HG03025 (cell line): ENCODE measurements at regions not wholly inside any gene's neighbourhood (a gene's known extent, or its start where the extent isn't known, plus 50 kb on each side); places are given as distances from the start of the nearest gene placed in this dataset.
"Not testable (repeated sequence)": the region's sequence is repeated elsewhere in the genome, so short reads cannot be mapped to it uniquely, and the experiment has no call there.

Experiments
- ATAC-seq: cut with Tn5 transposase; IDR thresholded peaks from one replicate; pipeline ENCODE4 v1.9.1; 2021; ENCODE audit warnings: mild to moderate bottlenecking, moderate library complexity; ENCODE audit not compliant: unreplicated experiment, low FRiP score

DNA sequence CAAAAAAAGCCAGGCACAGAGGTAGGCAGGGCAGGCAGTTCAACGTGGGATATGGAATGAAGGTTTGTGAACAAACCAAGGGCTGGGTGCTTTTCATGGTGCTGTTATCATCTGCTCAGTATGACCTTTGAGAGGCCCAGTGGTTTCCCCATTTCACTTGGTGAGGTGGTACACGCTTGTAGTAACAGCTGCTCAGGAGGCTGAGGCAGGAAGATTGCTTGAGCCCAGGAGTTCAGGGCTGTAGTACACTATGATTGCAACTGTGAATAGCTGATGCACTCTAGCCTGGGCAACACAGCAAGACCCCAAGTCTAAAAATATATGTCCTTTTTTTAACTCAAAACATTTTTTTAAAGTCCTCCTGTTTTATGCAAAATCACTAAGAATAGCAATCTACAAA, 174.8 kb downstream of the ENC1 start:
- ATAC-seq = no peak

- no peak for ATAC-seq
Measured at GRCh38 chr5:74464512-74465209, 175.9 kb downstream of the ENC1 start.

- ATAC-seq = no peak
Measured at GRCh38 chr5:74462356-74462755, 178.2 kb downstream of the ENC1 start.

GRCh38 chr5:74461251-74461650, 179.3 kb downstream of the ENC1 start:
- no peak for ATAC-seq

DNA sequence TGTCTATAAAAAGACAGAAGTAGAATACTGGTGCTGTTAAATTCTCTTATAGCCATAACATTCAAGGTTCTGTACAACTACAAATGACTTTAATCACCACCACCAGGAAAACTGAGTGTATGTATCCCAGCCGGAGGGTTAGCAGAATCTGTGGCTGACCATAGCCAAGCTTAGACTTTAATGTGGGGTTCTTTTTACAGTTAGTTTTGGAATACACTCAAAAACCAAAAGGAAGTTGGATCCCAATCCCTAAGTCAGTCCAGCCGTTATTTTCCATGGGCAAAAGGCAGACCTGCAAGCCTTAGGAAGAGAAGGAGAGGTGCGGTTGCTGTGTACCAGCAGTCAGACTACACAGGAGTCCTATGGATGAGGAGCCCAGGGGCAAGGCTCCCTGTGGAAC, 179.8 kb downstream of the ENC1 start:
- ATAC-seq = no peak

DNA sequence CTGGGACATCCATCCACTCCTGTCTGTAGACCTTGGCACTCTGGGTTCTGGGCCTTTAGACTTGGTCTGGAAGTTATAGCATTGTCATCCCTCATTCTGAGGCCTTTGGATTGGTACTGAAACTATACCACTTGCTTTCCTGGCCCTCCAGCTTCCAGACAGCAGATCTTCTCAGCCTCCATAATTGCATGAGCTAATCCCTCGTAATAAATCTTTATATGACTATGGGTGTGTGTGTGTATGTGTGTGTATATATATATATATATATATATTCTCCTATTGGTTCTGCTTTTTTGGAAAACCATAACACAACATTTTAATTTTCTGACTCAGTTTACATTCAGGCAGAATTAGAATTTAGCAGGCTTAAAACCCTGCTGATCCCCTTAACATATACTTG, 180.5 kb downstream of the ENC1 start:
- ATAC-seq = no peak

DNA sequence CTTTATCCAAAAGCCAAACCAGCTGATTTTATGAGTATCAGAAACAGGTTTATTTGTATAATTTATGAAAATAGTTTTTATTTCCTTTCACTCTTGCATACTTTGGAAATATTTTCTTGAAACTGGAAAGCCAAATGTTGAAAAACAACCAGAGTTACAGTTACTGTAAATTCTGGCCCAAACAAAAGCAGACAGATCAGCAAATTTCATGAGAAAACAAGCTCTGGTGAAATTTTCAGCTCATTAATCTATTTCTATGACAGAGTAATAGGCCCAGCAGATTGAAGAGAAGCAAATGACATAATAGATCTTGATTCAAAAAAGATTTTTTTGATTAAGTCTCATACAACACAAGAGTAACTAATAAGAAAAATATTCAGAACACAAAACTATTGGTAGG, 182.7 kb downstream of the ENC1 start:
- no peak for ATAC-seq

GRCh38 chr5:74454263-74455030, 186.1 kb downstream of the ENC1 start:
- ATAC-seq = no peak

DNA sequence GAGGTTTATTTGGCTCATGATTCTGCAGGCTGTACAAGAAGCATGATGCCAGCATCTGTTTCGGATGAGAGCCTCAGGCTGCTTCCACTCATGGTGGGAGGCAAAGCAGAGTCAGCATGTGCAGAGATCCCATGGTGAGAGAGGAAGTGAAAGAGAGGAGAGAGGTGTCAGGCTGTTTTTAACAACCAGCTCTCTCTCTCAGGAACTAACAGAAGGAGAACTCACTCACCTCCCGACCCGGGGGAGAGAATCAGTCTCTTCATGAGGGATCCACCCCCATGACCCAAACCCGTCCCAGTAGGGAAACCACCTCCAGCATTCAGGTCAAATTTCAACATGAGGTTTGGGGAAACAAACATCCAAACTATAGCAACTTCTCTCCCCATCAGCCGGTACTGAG, 187.7 kb downstream of the ENC1 start:
- no peak for ATAC-seq

- ATAC-seq = no peak
Measured at GRCh38 chr5:74450095-74450494, 190.4 kb downstream of the ENC1 start.

DNA sequence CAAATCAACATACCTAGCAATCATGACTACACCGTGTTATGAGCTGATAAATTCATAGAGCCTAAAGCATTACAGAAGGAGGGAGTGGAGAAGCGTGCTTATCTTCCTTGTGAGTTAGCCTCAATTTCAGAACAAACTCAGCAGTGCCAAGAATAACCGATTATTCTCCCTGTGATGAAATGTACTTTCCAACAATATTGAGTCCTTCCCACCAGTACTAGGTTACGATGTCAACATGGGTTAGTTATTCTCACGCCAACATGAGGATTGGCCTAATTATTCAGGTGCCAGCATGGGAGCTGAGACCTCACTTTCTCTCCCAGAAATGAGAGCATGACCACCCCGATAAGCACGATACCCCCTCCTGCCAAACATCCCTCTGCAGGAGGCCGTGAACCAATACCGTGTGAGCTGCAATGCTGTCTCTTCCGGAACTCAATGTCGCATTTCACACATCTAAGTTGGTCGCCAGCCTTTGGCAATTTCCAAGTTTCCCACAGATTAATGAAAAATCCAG, 193.7 kb downstream of the ENC1 start:
- no peak for ATAC-seq

GRCh38 chr5:74442466-74442865, 198.1 kb downstream of the ENC1 start:
- no peak for ATAC-seq

DNA sequence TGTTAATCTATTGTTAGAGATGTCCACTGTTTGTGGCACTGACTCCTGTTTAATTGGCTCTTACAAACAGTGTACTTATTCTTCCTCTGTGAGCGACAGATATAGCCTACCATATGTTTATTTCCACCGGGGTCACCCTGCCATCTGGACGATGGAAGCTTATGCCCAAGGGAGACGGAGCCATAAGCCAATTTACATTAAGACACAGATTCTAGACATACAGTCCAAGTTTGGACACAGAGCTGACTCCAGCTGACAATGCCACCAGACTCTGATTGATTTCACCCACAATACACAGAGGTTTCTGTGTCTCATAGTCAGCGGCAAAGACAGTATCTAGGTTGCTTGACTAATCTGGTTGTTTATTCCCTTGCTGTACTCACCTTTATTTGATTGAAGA, 198.9 kb downstream of the ENC1 start:
- no peak for ATAC-seq

- ATAC-seq = no peak
Measured at GRCh38 chr5:74440341-74440740, 200.2 kb downstream of the ENC1 start.

DNA sequence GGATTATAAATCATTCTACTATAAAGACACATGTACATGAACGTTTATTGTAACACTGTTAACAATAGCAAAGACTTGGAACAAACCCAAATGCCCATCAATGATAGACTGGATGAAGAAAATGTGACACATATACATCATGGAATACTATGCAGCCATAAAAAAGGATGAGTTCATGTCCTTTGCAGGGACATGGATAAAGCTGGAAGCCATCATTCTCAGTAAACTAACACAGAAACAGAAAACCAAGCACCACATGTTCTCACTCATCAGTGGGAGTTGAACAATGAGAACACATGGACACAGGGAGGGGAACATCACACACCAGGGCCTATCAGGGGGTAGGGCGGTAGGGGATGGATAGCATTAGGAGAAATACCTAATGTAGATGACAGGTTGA, 202.7 kb downstream of the ENC1 start:
- ATAC-seq = not testable (repeated sequence)

DNA sequence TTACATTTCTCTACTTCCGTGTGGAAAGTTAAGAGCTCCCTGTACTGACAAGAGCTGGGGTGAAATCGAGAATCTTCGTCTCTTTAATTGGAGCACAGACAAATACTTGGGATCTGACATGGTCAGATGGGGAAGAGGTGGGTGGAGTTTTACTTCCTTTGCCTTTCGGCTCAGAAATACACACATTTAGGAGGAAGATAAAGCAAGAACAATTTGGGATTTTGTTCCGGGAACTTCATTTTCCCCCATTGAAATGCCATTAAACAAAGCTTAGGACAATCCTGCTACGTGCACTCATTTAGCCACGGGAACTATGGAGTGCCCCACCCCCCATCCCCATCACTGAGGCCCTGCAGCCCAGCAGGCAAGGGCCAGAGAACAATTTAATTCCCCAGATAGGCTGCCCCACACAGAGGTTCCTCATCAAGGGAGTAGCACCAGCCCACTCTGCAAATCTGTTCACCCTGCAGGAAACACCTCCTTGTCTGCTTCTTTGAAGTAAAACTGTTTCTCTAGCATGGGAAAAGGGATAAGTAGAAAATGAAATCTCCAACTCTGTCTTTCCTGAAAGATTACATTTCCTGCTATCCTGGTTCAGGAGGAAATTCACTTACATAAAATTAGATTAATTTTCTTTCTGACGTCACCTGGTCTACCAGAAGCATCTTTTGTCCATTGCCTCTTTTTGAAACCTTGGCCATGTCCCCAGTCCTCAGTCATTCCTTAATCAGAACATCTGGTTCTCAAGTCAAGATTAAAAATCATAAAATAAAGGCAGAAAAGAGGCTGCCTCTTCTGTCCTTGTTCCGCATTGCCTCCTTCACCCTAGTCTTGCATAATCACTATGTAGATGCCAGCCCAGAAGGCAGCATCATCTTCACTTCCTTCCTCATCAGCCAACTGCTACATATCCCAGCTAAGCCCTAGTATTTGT, 206.4 kb downstream of the ENC1 start:
- ATAC-seq = no peak

DNA sequence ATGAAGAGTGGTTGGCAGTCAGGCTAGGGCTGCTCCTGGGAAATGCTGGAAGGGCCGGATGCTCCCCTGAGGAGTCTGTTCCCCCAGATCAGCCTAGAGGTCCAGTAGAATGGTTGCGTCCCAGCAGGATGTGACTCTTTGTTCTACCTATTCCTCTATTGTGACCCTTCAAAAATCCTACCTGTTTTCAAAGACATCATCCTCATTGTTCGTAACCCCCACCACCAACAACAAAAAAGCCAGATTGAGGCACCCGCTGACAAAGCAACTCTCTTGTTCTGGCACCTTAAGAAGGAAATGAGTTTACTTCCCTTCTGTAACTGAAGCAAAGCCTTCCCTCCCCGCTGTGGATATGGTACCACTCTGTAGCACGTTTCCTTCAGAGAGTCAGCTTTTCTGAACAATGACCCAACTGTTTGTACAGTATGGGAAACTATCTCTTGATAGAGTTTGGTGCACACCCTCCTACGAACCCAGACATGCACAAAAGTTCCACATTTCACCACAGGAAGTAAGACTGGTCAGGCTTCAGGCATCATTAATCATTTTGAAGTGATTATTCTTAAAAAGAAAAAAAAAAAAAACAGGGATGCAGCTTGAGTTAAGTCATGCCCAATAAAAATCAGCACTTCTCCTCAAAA, 207.2 kb downstream of the ENC1 start:
- ATAC-seq = no peak

DNA sequence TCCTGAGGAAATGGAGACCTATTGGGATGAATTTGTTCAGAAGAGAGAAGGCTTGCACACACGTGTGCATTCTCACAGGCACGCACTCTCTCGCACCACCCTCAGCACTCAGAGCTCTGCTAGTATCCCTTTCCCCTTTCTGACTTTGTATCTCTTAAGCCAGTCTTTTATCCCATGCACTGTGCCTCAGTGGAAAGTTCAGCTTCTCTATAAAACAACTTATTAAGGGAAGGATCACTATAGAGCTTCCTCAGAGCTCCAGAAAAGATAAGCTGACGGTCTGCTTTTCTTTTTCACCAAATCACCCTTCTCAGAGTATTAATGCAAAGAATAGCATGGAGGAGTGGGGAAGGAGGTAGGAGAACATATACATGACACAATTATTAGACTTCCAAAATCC, 207.8 kb downstream of the ENC1 start:
- ATAC-seq = no peak

DNA sequence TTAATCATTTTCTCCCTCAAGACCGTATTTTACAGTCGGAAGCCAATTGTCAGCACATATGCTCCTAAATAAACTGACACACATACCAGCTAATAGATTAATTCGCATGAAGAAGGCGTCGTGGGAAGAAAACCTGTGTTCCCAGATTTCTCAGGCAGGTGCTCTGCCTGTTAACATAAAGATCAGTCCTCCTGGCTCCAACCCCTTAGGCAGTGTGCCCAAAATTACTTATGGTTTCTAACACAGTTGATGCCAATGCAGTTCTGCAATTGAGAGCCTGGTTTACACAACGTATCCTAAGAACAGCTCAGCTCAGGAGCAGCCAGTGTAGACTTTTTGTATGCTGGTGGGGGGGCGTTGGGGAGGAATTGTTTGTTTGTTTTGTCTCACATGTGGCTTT, 208.3 kb downstream of the ENC1 start:
- ATAC-seq = no peak

GRCh38 chr5:74431290-74431669, 209.2 kb downstream of the ENC1 start:
- ATAC-seq = no peak
